ENCODE measurements at regions not wholly inside any gene's neighbourhood (a gene's known extent, or its start where the extent isn't known, plus 50 kb on each side); places are given as distances from the start of the nearest gene placed in this dataset.
"Not testable (repeated sequence)": the region's sequence is repeated elsewhere in the genome, so short reads cannot be mapped to it uniquely, and the experiment has no call there.

- Histone ChIP-seq H3K27me3 (ENCODE audit: control insufficient read depth, insufficient read depth, low read length, poor library complexity, severe bottlenecking) (no peaks in the 10 kb centered on the region), H3K9ac (ENCODE audit: extremely low read depth, low read length, poor library complexity, severe bottlenecking) (no peak overlapping the region), H3K9me3 (ENCODE audit: control insufficient read depth, low read length) (peaks cover 5% of the 10 kb centered on the region), H3K4me1 (ENCODE audit: control insufficient read depth, insufficient read depth, low read length) (peaks cover 2% of the 10 kb centered on the region), H3K4me3 (ENCODE audit: low read length) (no peak overlapping the region), H3K36me3 (ENCODE audit: control insufficient read depth, insufficient read depth, low read length) (no peaks in the 10 kb centered on the region), H3K27ac (ENCODE audit: low read depth, low read length) (no peak overlapping the region)
- no peak overlapping the region for H3K27ac Mint-ChIP-seq
- no peak overlapping the region for H3K4me3 Mint-ChIP-seq
- peaks cover 6% of the 10 kb centered on the region for H3K36me3 Mint-ChIP-seq (ENCODE audit: low read depth)
- 94% methylated on average over 3 of the region's 3 CpGs; no CpG with 5 or more reads in 1 of the 2 experiments for WGBS, 2 experiments (ENCODE audit: insufficient coverage in 1 of 2, insufficient read length in 1 of 2)
- H3K9me3 Mint-ChIP-seq, result peaks cover 17% of the 10 kb centered on the region
- TF ChIP-seq, protein P1, sequence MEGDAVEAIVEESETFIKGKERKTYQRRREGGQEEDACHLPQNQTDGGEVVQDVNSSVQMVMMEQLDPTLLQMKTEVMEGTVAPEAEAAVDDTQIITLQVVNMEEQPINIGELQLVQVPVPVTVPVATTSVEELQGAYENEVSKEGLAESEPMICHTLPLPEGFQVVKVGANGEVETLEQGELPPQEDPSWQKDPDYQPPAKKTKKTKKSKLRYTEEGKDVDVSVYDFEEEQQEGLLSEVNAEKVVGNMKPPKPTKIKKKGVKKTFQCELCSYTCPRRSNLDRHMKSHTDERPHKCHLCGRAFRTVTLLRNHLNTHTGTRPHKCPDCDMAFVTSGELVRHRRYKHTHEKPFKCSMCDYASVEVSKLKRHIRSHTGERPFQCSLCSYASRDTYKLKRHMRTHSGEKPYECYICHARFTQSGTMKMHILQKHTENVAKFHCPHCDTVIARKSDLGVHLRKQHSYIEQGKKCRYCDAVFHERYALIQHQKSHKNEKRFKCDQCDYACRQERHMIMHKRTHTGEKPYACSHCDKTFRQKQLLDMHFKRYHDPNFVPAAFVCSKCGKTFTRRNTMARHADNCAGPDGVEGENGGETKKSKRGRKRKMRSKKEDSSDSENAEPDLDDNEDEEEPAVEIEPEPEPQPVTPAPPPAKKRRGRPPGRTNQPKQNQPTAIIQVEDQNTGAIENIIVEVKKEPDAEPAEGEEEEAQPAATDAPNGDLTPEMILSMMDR (conservative IDR thresholded peaks at IDR 0.05), result no peak
- DNase-seq, result no peak
- H3K27me3 Mint-ChIP-seq (ENCODE audit: insufficient read depth), result peaks cover 10% of the 10 kb centered on the region
- H3K4me1 Mint-ChIP-seq, result peaks cover 31% of the 10 kb centered on the region
Measured at GRCh38 chr6:109875973-109876372, 102.1 kb upstream of the GPR6 start.

DNA sequence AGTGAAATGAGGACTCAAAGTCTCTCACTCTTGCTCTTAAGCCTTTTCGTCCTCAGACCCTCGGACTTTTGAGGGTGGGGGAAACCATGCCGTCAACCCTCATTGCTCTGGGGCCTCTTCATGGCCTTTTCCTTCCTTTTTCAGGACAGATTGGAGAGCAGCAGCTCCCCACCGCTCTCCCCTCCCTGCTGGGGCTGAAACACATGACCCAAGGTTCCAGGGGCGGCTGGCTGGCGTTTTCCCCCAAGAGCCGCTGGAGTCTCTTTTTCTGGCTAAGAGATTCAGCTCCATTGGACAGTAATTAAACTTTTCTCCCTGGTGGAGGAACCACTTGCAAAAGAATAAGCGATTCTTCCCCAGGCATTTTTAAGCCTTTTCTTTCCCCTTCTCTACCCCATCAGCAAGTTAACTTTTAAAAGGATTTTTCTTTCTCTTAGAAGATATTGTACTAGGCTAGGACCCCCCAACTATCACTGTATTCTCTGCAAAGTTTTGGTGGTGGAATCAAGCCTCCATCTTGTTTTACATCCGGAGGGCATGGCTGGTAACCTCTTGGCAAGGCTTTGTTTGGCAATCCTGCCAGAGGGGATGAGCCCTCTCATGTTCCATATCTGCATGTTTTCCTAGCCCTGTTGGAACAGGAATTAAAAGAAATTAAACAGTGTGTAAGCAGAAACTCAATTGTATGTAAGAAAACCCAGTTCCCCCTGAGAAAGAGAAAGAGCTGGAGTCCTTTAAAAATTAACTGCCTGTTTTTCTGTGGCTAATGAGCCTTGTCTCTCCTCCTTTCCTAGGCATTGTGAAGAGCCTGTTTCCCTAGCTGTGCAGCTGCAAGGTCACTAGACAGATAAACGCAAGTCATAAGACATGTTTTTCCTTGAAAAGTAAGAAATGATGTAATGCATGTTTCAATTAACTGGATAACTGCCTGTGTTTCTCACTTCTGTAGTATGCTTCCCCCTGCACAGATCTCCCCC lies 100.8 kb upstream of the GPR6 start:
- H3K9ac ChIP-seq (ENCODE audit: extremely low read depth, low read length, poor library complexity, severe bottlenecking), result no peak overlapping the region
- DNase-seq, result no peak
- TF ChIP-seq, protein P1 (conservative IDR thresholded peaks at IDR 0.05), result no peak
- no peak overlapping the region for H3K4me3 ChIP-seq (ENCODE audit: low read length)
- Mint-ChIP-seq H3K4me1 (peaks cover 24% of the 10 kb centered on the region), H3K4me3 (no peak overlapping the region), H3K27ac (no peak overlapping the region), H3K9me3 (peaks cover 25% of the 10 kb centered on the region), H3K36me3 (ENCODE audit: low read depth) (peaks cover 6% of the 10 kb centered on the region), H3K27me3 (ENCODE audit: insufficient read depth) (peaks cover 9% of the 10 kb centered on the region)
- H3K9me3 ChIP-seq (ENCODE audit: control insufficient read depth, low read length), result peaks cover 6% of the 10 kb centered on the region
- no peak overlapping the region for H3K27ac ChIP-seq (ENCODE audit: low read depth, low read length)
- H3K27me3 ChIP-seq (ENCODE audit: control insufficient read depth, insufficient read depth, low read length, poor library complexity, severe bottlenecking), result no peaks in the 10 kb centered on the region
- H3K36me3 ChIP-seq (ENCODE audit: control insufficient read depth, insufficient read depth, low read length), result no peaks in the 10 kb centered on the region
- WGBS, 2 experiments (ENCODE audit: insufficient coverage in 1 of 2, insufficient read length in 1 of 2), result 92 to 95% methylated on average over 8 to 10 of the region's 10 CpGs
- no peaks in the 10 kb centered on the region for H3K4me1 ChIP-seq (ENCODE audit: control insufficient read depth, insufficient read depth, low read length)

DNA sequence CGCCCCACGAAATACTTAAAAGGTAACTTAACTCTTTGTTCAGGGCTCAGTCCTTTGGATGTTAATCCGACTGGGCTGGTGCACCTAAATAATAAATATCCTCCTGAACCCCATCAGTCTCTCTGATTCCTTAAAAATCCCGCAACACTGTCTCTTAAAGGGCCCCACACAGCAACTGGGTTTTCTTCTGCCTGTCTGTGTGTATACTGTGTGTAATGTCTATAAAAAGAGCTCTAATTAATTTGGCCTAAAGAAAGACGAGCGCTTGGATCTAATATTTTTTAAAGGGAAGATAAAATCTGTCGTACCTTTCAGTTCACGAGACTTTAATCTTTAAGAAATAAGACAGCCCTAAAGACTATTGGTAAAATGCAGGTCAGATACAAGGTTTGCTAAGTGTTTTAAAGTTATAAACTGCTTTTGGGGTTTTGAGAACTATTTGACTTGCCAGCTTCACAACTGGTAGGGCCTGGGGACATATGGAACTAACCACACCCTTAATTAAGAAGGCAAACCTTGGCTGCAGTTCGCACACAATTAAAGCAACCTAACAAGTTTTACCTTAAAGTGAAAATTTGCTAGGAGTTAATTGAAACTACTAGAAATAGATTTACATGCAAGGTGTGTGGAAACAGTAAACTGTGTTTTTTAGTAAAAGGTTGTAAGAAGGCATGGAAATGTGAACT lies 100.0 kb upstream of the GPR6 start:
- H3K27me3 ChIP-seq (ENCODE audit: control insufficient read depth, insufficient read depth, low read length, poor library complexity, severe bottlenecking); H3K36me3 ChIP-seq (ENCODE audit: control insufficient read depth, insufficient read depth, low read length); H3K9ac ChIP-seq (ENCODE audit: extremely low read depth, low read length, poor library complexity, severe bottlenecking); H3K27ac Mint-ChIP-seq; H3K4me1 ChIP-seq (ENCODE audit: control insufficient read depth, insufficient read depth, low read length); H3K4me3 Mint-ChIP-seq; H3K27ac ChIP-seq (ENCODE audit: low read depth, low read length); DNase-seq; H3K4me3 ChIP-seq (ENCODE audit: low read length); H3K27me3 Mint-ChIP-seq (ENCODE audit: insufficient read depth); H3K36me3 Mint-ChIP-seq (ENCODE audit: low read depth); H3K9me3 ChIP-seq (ENCODE audit: control insufficient read depth, low read length): not testable (repeated sequence)
- peaks cover 26% of the 10 kb centered on the region for H3K9me3 Mint-ChIP-seq
- WGBS, 2 experiments (ENCODE audit: insufficient coverage in 1 of 2, insufficient read length in 1 of 2), result 87 to 97% methylated on average over 3 to 8 of the region's 9 CpGs
- H3K4me1 Mint-ChIP-seq, result peaks cover 20% of the 10 kb centered on the region

DNA sequence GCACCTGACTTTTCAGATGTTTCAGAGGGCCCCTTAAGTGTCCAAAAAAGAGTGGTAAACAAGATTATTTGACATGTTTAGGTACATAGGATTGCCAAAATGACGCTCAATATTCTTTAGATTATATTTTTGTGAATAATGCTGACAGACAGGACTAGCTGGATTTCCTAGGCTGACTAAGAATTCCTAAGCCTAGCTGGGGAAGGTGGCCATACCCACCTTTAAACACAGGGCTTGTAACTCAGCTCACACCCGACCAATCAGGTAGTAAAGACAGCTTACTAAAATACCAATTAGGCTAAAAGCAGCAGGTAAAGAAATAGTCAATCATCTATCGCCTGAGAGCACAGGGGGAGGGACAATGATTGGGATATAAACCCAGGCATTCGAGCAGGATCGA lies 99.0 kb upstream of the GPR6 start:
- not testable (repeated sequence) for H3K9me3 ChIP-seq (ENCODE audit: control insufficient read depth, low read length); H3K4me1 ChIP-seq (ENCODE audit: control insufficient read depth, insufficient read depth, low read length); H3K9ac ChIP-seq (ENCODE audit: extremely low read depth, low read length, poor library complexity, severe bottlenecking); DNase-seq; H3K27ac Mint-ChIP-seq; H3K27me3 ChIP-seq (ENCODE audit: control insufficient read depth, insufficient read depth, low read length, poor library complexity, severe bottlenecking); H3K36me3 Mint-ChIP-seq (ENCODE audit: low read depth); H3K4me3 ChIP-seq (ENCODE audit: low read length); H3K27ac ChIP-seq (ENCODE audit: low read depth, low read length); H3K36me3 ChIP-seq (ENCODE audit: control insufficient read depth, insufficient read depth, low read length); H3K4me3 Mint-ChIP-seq; H3K27me3 Mint-ChIP-seq (ENCODE audit: insufficient read depth)
- WGBS, 2 experiments (ENCODE audit: insufficient coverage in 1 of 2, insufficient read length in 1 of 2), result 89 to 95% methylated on average over 3 to 5 of the region's 5 CpGs
- peaks cover 26% of the 10 kb centered on the region for H3K9me3 Mint-ChIP-seq
- peaks cover 20% of the 10 kb centered on the region for H3K4me1 Mint-ChIP-seq
